Activated CD4-positive, alpha-beta T cell treated with anti-CD3 and anti-CD28 coated beads, Interleukin-2, amount 10 ng/mL, durations not matched to agents 24 days and 14 days (primary cell): ENCODE measurements at regions not wholly inside any gene's neighbourhood (a gene's known extent, or its start where the extent isn't known, plus 50 kb on each side); places are given as distances from the start of the nearest gene placed in this dataset.

Experiments used
- DNase-seq: peaks from one replicate; pipeline ENCODE4 v3.0.0; 2022
- H3K27ac Mint-ChIP-seq: one replicate; pipeline ENCODE4 v1.8.0; 2022; ENCODE audit warnings: mild to moderate bottlenecking, mixed read lengths
- H3K27me3 Mint-ChIP-seq: one replicate; pipeline ENCODE4 v1.8.0; 2022; ENCODE audit warnings: mixed read lengths
- H3K36me3 Mint-ChIP-seq: one replicate; pipeline ENCODE4 v1.8.0; 2022; ENCODE audit warnings: low read depth, mild to moderate bottlenecking, mixed read lengths
- H3K4me1 Mint-ChIP-seq: one replicate; pipeline ENCODE4 v1.8.0; 2021; ENCODE audit warnings: mixed read lengths
- H3K4me3 Mint-ChIP-seq: one replicate; pipeline ENCODE4 v1.8.0; 2022; ENCODE audit warnings: mild to moderate bottlenecking, moderate library complexity, mixed read lengths
- H3K9me3 Mint-ChIP-seq: one replicate; pipeline ENCODE4 v1.8.0; 2021; ENCODE audit warnings: mixed read lengths
- intact Hi-C: fragments of 100-400 bp; cut with micrococcal nuclease; formaldehyde crosslinking; loops from one replicate; pipeline ENCODE4 v1.15.1; 2023

- peak; percentile 80 for DNase-seq
- H3K36me3 Mint-ChIP-seq, result peaks cover 9% of the 10 kb centered on the region
- H3K27ac Mint-ChIP-seq, result peak overlapping the region; percentile 87
- intact Hi-C loops, result loop anchor here (2.0 kb wide), 2 partner anchors 52 to 56 kb away; partner anchors contain the start of genes BAZ1A and SRP54
- no peaks in the 10 kb centered on the region for H3K9me3 Mint-ChIP-seq
- no peaks in the 10 kb centered on the region for H3K27me3 Mint-ChIP-seq
- peaks cover 28% of the 10 kb centered on the region for H3K4me1 Mint-ChIP-seq
- H3K4me3 Mint-ChIP-seq, result peak overlapping the region; percentile 64
Measured at GRCh38 chr14:34931206-34931605, 51.6 kb upstream of the SRP54 start.

DNA sequence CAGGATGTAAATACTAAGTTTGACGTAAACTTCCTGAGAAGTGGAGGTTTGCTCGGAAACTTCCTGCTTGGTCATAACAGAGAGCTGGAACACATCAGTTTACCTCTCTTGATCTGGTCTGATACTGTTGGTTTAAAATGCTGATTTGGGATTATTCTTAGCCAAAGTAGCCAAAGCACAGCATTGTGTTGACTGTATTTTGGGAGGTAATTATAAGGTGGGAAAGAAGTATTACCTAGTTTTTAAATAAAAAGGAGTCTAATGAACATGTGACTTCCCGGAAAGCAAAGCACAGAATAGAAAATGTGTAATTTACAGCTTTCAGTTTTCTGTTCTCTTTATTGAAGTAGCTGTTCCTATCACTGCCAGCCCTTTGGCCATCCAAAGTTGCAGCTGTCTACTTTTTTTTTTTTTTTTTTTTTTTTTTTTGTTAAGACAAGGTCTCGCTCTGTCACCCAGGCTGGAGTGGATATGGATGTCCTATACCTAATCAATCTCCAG is 52.2 kb upstream of the SRP54 start:
- peaks cover 28% of the 10 kb centered on the region for H3K4me1 Mint-ChIP-seq
- intact Hi-C loops, result loop anchor here (2.0 kb wide), 2 partner anchors 52 to 56 kb away; partner anchors contain the start of genes BAZ1A and SRP54
- H3K9me3 Mint-ChIP-seq, result no peaks in the 10 kb centered on the region
- peak overlapping the region; percentile 90 for H3K27ac Mint-ChIP-seq
- H3K4me3 Mint-ChIP-seq, result peak overlapping the region; percentile 64
- no peaks in the 10 kb centered on the region for H3K27me3 Mint-ChIP-seq
- peak; percentile 79 for DNase-seq
- peaks cover 9% of the 10 kb centered on the region for H3K36me3 Mint-ChIP-seq

GRCh38 chr14:34926552-34926951 is 51.4 kb upstream of the BAZ1A start:
- H3K4me3 Mint-ChIP-seq, result no peak overlapping the region
- peaks cover 10% of the 10 kb centered on the region for H3K36me3 Mint-ChIP-seq
- H3K27ac Mint-ChIP-seq, result no peak overlapping the region
- H3K4me1 Mint-ChIP-seq, result peaks cover 21% of the 10 kb centered on the region
- H3K27me3 Mint-ChIP-seq, result no peaks in the 10 kb centered on the region
- intact Hi-C loops, result no loop called here
- DNase-seq, result no peak
- H3K9me3 Mint-ChIP-seq, result peaks cover 5% of the 10 kb centered on the region
